GM21526 (cell line): ENCODE measurements at regions not wholly inside any gene's neighbourhood (a gene's known extent, or its start where the extent isn't known, plus 50 kb on each side); places are given as distances from the start of the nearest gene placed in this dataset.
"Not testable (repeated sequence)": the region's sequence is repeated elsewhere in the genome, so short reads cannot be mapped to it uniquely, and the experiment has no call there.

Source experiments
- ATAC-seq: cut with Tn5 transposase; IDR thresholded peaks from one replicate; pipeline ENCODE4 v1.9.1; 2021; ENCODE audit warnings: moderate library complexity; ENCODE audit not compliant: unreplicated experiment, low FRiP score

DNA sequence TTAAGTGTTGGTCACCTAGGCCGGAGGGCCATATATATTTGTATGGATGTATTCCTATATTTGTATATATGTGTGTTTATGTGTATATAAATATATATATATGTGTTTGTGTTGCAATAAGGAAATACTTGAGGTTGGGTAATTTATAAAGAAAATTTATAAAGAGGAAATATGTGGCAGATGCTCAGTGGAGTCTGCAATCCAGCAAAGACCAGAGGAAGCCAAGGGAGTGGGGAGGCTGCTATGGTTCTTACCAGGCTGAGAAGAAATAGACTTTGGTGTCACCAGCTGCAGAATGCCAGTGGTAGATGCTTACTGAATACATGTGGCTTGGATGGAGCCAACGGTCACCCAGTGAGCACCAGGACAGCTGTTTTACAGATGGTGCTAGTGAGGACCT is 97.4 kb upstream of the ELOVL5 start:
- ATAC-seq, result no peak

DNA sequence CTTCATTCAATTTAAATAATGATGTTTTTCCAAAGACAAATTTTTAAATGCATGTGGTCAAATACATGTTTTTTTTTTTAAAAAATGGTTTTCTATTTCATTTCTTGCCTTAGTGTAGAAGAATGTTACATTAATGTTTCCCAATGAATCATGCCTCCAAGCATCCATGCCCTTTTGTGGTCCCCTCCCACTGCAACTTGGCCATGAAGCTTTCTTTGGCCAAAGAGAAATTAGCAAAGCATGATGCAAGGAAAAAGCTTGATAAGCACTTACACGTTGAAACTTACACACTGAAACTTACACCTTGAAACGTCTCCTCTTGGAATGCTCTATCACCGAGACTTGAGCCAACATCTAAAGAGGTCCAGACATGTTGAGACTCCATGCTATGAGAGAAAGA is 93.0 kb upstream of the ELOVL5 start:
- ATAC-seq, result no peak

DNA sequence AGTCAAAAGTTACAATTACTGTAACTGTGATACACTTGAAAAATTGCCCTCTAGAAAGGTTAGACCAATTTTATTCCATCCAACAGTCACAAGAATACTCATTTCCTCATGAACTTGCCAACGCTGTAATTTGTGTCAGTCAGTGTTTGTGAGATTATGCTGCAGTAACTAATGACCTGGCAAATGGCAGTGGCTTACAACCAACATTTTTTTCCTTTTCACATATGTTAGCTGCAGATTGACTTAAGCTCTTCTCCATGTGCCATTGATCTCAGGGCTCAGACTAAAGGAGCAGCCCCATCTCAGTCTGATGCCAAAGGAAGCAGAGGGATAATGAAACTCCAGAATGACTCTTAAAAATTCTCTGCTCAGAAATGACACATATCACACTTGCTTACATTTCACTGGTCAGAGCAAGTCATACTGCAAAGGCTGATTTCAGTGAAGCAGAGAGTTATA is 92.3 kb upstream of the ELOVL5 start:
- no peak for ATAC-seq

DNA sequence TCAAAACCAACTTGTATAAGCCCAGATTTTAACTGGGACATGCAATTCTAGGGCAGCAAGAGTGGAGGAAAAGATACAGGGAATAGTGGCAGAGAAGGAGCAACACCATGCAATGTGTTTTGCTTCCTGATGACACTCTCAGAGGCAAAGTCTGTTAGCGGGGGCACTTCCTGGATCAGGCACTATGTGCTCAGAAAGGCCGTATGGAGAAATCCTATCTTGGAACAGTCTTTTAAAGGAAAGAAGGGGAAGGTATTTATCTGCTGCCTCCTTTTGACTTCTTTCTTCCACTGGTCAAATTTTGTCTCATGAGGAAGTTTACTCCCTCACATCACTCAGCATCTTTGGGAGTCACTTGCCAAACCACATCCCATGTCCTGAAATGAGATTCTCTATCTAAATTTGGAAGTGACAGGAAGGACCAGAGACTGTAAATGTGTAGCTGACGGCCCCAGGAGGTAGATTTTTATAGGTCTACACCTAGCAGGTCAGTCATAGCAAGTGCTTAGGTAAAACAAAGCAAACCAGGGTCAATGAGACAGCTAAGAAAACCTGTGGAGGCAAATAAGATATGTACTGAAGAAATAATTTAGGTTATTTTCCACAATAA is 91.7 kb upstream of the ELOVL5 start:
- no peak for ATAC-seq

DNA sequence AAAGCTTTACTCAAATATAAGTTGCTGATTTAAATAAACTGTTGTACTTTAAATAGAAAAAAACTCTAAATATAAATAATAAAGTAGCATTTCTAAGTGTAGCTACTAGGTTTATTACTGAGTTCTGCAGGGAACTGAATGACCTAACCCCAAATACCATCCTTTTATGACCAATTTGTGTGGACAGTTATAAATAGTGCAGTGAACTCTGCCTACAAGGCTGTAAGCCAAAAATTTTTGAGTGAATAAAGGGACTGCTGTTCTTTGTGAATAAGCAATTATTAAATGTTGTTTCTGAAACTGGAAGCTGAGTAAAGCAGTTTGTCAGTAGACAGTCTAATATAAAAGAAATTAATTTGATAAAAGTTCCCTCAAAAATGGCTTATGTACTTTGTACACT is 90.8 kb upstream of the ELOVL5 start:
- no peak for ATAC-seq

DNA sequence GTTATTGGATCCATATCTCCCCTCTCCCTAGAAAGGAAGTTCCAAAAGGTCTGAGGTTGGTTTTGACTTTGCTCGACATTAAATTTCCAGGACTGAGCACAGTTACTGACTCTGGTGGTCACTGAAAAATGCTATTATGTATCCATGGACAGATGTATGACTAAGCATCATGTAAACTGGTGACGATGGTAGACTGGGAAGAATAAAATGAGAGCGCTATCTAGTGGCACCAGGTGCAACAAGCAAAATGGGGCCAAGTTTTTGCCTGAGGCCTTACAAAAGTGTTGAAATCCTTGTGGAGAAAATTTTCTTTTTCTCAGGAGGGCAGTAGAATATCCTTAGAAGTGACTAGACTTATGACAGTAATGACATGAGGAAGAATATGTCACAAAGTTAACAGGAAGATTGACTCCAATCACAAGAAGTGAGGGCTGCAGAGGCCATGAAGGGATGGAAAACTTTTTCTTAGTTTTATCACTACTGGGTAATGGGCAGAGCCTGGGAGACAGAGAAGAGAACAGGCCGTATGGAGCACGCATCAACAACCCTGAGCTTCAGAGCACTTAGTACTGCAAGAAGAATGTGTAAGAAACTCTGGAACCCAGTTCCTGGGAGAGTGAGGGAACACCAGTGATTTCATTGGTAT is 88.9 kb upstream of the ELOVL5 start:
- ATAC-seq, result peak; percentile 51

DNA sequence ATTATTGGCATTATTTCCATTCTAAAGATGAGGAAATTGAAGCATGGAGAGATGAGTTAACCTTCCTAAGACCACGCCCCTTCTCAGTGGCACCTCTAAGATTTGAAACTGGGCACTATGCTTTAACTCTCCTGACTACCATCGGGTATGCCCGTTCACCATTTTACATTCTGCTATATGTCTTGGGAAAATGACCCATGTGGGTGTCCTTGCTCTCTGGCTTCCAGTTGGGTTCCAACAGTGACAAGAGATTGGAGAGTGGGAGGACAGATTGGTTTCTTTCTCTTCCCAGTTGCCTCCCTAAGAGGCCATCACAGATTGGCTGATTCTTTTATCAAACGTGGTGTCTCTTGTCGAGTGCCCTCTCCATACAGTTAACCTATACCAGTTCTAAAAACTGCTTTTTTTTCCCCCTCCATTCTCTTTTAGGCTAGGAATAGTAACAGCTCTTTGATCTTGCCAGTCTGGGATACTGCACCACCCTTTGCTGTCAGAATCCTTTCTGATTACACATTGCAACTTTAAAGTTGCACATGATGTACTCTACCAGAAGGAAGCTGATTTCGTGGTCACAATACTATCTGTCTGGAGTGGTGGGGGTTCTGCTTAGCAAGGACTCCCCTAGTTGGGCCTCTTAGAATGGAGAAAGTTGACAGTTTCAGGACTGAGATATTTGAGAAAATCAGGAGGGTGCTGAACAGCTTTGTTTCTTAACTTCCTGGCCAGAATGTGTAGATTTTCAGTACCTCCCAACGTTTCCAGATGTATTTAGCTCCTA is 88.0 kb upstream of the ELOVL5 start:
- ATAC-seq, result no peak

DNA sequence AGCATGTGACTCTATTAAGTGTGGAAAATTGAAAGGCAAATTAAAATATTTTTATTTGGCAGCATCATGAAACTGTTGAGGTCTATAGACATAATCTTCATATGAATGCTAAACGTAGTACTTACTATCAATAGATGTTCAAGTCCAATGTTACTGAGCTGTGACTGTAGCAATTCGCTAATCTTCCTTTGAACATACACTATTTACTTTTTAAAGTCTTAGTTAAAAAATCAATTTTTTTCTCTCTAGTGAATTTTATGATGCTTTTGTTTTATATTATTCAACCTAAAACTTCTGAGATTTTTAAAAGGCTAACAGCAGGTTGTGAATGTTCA is 85.2 kb upstream of the ELOVL5 start:
- no peak for ATAC-seq

DNA sequence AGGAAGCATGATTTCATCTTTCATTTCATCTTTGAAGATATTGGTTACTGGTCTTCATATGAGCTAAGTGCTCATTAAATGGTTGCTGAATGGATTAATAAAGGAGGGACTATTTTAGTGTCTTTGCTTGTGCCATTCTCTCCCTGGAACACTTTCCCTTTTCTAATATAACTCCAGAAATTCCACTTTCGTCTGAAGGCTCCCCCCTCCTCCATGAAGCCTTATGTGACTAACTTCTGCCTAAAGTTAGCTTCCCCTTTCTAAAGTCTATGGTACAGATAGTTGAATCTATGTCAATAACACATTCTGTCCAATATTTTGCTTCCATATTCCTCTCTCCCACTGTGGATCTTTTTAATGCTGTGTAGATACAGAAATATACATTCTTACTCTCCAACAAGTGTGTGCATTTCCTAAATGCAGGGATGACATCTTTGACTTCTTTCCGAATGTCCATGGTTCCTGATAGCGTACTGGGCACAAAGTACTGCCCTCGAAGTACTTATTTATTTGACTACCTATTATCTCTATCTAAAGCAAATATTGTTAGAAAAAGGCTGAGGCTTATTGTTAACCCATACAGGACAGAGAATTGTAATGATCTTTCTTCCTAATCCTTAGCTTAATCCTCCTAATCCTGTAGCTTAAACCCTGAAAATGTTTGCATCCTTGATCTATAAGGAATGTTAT is 84.7 kb upstream of the ELOVL5 start:
- ATAC-seq, result no peak

DNA sequence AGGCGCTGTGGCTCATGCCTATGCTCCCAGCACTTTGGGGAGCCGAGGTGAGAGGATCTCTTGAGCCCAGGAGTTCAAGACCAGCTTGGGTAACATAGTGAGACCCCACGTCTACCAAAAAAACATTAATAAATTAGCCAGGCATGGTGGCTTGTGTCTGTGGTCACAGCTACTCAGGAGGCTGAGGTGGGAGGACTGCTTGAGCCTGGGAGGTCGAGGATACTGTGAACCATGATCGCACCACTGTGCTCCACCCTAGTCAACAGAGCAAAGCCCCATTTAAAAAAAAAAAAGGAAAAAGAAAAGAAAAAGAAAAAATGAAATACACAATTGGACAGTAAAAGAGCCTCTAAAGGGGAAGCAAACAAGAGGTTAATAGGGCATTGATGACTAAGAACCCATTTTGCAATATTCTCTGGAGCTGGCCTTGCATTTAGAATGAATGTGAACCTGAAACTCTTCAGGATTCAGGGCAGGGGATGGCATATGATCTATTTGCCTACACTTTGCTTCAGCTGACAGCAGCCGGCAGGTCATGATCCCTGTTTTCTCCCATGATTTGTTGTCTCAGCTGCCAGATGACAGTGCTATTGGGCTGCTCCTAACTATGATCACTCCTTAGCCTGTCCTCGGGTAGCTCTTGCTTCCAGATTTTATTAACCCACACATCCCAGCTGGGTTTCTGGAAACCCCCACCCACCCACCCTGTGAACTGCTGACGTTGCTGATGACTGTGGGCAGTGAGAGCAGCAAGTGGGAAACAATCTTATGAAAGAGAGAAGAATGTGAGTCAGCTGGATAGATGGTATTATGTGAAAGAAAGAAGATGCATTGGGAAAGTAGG is 83.8 kb upstream of the ELOVL5 start:
- ATAC-seq, result no peak

DNA sequence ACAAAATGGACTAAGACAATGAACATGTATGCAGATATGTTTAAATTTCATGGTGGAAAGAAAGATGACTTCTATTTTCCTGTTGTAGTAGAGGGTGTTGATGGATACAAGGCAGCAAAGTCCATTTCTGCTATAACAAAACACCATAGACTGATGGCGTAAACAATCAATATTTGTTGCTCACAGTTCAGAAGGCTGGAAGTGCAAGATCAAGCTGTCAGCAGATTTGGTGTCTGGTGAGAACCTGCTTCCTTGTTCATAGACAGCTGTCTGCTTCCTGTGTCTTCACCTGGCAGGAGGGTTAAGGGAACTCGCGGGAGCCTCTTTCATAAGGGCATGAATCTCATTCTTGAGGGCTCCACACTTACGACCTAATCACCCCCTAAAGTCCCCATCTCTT is 83.0 kb upstream of the ELOVL5 start:
- ATAC-seq, result no peak

DNA sequence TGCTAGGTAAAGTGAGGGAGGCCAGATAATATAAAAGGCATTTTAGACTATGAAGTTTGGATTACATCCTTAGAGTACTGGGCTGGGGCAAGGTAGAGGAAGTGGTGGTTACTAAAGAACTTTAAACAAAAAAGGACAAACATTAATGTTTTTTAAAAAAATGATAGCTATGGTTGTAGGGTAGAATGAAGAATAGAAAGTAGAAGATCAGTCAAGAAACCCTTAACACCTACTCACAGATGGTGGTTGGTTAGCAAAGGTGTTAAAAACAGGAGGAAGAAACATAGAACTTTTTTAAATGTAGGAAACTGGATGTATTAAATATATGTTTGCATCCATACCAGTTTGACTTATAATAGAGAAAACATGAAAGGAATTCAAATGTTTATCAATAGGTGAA is 80.7 kb upstream of the ELOVL5 start:
- ATAC-seq, result no peak

DNA sequence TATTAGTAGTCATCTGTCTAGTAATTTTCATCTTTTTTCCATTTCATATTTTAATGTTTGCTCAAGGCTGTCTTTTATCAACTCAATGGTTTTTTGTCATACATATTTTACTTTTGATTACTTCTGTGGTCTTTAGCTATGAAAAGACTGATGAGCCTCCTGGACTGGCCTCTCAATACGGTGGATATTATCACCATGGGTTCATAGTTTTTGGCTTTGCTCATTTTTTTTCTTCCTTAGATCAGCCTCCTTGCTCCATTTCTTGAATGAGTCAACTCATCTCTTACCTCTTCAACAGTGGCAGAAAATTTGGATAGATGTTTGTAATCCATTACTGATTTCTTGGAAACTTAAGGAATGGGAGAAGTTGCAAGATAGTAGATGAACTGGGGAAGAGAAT is 80.1 kb upstream of the ELOVL5 start:
- ATAC-seq, result no peak

DNA sequence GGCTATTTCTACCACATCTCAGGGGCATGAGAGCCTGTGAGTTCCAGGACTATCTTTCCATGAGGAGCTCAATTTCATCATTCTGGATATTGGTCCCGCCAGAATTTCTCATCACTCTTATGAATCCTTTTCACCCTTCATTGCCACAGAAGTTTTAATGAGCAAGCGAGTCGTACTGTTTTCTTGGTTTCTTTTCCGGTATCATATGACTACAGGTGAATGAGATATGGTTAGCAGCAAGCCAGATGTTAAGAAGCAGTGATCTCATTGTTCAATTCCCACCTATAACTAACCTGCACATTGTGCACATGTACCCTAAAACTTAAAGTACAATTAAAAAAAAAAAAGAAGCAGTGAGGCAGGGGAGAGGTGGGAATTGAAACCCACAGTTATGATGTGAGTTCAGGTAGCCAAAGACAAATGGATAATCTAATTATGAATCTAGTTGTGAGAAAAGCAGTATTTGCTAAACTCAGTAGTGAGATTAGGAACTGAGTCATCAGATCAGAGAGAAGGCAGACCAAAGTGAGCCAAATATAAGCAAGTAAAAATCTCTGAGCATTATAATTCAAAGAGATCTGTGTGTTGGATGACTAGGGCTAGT is 78.0 kb upstream of the ELOVL5 start:
- ATAC-seq, result peak; percentile 92

DNA sequence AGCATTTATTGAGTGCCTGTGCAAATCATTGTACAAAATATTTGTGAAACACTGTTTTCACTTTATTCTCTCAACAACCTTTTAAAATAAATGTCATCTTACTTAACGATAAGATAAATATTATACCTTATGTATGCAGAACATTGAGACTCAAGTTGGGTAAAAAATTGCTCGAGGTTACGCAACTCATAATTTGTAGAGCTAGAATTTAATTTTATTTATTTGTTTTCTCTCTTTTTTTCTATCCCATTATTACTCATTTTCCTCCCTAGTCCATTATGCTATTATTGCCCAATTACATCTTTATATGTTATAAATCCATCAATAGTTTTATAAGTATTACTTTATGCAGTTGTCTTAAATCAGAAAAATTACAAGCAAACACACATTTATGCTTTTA is 77.4 kb upstream of the ELOVL5 start:
- no peak for ATAC-seq

DNA sequence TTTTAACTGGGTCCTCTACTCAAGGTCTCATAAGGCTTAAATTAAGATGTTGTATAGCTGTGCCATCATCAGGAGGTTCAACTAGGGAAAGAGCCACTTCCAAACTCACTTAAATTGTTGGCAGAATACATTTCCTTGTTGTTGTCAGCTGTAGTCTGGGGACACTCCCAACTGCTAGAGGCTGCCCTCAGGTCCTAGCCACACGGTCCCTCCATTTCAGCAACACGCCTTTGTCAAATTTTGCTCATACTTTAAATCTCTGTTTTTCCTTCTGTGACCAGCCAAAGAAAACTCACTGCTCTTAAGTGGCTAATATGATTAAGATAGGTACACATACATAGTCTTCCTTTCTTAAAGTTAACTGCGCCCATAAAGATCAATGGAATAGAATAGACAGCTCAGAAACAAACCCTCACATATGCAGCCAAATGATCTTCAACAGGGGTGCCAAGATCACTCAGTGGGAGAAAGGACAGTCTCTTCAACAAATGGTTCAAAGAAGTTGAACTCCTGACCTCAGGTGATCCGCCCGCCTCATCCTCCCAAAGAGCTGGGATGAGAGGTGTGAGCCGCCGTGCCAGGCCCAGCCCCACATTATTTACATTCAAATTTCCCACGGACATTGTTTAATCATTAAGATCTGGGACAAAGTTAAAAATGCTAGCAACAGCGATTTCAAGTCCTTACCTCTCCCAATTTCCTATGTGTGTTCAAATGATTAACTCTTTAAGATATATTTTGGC is 76.4 kb upstream of the ELOVL5 start:
- ATAC-seq, result no peak

DNA sequence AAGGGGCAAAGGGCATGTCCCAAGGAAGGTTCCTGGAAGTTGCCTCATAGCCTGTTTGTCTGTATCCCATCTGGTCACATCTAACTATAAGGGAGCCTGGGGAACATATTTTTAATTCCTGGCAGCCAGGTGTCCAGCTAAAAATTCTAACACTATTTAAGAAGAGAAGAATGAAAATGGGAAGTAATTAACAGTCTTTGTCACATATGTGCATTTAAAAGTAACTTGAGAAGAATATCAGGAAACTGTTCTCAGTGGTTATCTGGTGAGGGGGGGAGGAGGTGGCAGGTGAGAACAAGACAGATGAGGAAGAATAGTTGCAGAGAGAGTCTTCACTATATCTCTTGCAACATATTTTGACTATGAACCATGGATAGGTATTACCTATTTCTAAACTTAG is 75.5 kb upstream of the ELOVL5 start:
- ATAC-seq, result no peak

DNA sequence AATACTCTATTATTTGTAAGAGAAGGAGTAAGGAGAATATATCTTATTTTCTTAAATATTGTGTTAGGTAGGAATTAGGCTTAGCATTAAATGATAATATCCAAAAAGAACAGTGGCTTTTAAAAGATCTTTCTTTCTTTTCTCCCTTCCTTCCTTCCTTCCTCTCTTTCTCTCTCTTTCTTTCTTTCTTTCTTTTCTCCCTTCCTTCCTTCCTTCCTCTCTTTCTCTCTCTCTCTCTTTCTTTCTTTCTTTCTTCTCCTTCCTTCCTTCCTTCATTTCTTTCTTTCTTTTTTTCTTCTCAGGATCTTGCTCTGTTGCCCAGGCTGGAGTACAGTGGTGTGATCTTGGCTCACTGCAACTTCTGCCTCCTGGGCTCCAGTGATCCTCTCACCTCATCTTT is 74.8 kb upstream of the ELOVL5 start:
- ATAC-seq, result not testable (repeated sequence)

DNA sequence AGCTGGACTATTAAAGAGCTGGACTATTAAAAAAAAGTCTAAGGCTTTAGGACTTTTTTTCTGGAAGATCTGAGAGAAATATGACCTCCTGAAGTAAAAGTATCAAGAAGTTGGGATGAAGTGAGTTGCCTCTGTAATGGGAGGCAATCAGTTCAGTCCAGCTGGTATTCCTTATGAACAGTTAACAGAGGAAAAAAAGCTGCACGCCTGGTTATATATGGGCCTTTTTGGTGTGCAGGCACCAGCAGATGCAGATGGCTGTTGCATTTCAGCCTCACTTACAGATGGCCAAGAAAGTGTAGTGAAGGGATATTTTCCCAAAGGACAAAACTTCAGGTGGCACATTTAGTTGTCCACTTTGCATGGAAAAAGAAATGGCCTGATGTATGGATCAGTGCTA is 70.3 kb upstream of the ELOVL5 start:
- no peak for ATAC-seq
